ENCODE measurements at regions not wholly inside any gene's neighbourhood (a gene's known extent, or its start where the extent isn't known, plus 50 kb on each side); places are given as distances from the start of the nearest gene placed in this dataset.

DNA sequence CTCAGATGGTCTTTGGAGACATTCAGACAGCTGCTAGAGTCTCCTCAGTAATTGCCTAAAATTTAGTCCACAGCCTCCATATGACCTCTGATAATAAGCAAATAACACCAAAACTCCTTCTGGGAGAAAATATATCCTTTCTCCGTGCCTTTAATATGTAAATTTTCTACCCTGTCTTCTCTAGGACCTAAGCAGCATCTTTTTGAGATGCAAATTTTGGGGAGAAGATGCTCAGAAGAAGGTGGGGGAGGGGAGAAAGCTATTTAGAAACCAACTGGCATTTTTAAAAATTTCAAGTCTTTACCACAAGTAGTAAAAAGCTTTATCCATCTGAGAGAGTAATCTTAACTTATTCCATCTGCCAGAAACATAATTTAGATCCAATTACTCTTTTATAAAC, 91.8 kb upstream of the KCNK12 start:
- Histone ChIP-seq H3K27ac (ENCODE audit: insufficient read depth, low read depth, low read length) (no peak overlapping the region), H3K79me2 (ENCODE audit: control insufficient read depth, insufficient read depth, low read length) (no peaks in the 10 kb centered on the region), H3K4me3 (replicated peaks in 1 of 3; ENCODE audit: insufficient read depth in 1 of 3, low read depth in 1 of 3, low read length in 3 of 3) (no peak overlapping the region), H3K27me3 (ENCODE audit: control insufficient read depth in 2 of 2, insufficient read depth in 2 of 2, low read length in 2 of 2) (peaks cover 1 to 2% of the 10 kb centered on the region in 2 experiments), H3K9me1 (replicated peaks; ENCODE audit: control insufficient read depth, extremely low read depth, insufficient read depth, low read length) (no peaks in the 10 kb centered on the region), H2AFZ (ENCODE audit: low read depth, low read length) (no peak overlapping the region), H3K9me3 (replicated peaks; ENCODE audit: control insufficient read depth, insufficient read depth, low read length) (no peaks in the 10 kb centered on the region), H4K20me1 (replicated peaks; ENCODE audit: control insufficient read depth, extremely low read depth, insufficient read depth, low read length) (no peaks in the 10 kb centered on the region), H3K9ac (replicated peaks; ENCODE audit: extremely low read depth, insufficient read depth, low read length) (no peak overlapping the region), H3K36me3 (ENCODE audit: control insufficient read depth in 2 of 2, extremely low read depth in 1 of 2, insufficient read depth in 2 of 2, low read length in 2 of 2) (no peaks in the 10 kb centered on the region), H3K4me1 (ENCODE audit: control insufficient read depth, extremely low read depth, insufficient read depth, low read length) (no peaks in the 10 kb centered on the region), H3K4me2 (ENCODE audit: insufficient read depth, low read length) (no peak overlapping the region)
- ChIA-PET CTCF (no interaction called here), POLR2A (no interaction called here)
- dilution Hi-C loops (cut with MboI; ENCODE audit: extremely low pct_ligation_motif_present, low sequenced_read_pairs) (no loop called here), intact Hi-C loops (cut with micrococcal nuclease) (no loop called here)
- TF ChIP-seq GATA2 (IDR thresholded peaks at IDR 0.05; ENCODE audit: insufficient read depth, insufficient read length, low read depth, low read length), result no peak
- no peak for TF ChIP-seq EZH2 (IDR thresholded peaks at IDR 0.05; ENCODE audit: borderline replicate concordance, low read depth, low read length, severe bottlenecking)
- no peak for TF ChIP-seq MYC (IDR thresholded peaks at IDR 0.05; ENCODE audit: low read depth, low read length)
- TF ChIP-seq JUN (IDR thresholded peaks at IDR 0.05; ENCODE audit: borderline replicate concordance, insufficient read depth, insufficient read length, low read depth), result no peak
- FAIRE-seq (no peak), DNase-seq (ENCODE audit: low read depth, low spot score) (no peak)
- BruUV-seq (replicated peaks), result no TSS peak

DNA sequence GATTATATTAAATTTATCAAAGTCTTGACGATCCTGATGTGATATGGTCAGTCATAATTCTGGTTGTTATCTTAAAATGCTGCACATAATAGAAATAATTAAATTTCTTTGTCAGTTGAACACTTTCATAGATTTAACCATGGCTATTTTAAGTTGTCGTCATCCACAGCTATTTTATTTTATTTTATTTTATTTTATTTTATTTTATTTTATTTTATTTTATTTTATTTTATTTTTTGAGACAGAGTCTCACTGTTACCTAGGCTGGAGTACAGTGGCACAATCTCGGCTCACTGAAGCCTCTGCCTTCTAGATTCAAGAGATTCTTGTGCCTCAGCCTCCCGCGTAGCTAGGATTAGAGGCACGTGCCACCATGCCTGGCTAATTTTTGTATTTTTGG, 90.5 kb upstream of the KCNK12 start:
- Histone ChIP-seq H3K4me3 (replicated peaks in 1 of 3; ENCODE audit: insufficient read depth in 1 of 3, low read depth in 1 of 3, low read length in 3 of 3) (no peak overlapping the region), H3K9ac (replicated peaks; ENCODE audit: extremely low read depth, insufficient read depth, low read length) (no peak overlapping the region), H3K27me3 (ENCODE audit: control insufficient read depth in 2 of 2, insufficient read depth in 2 of 2, low read length in 2 of 2) (peaks cover 1 to 2% of the 10 kb centered on the region in 2 experiments), H3K36me3 (ENCODE audit: control insufficient read depth in 2 of 2, extremely low read depth in 1 of 2, insufficient read depth in 2 of 2, low read length in 2 of 2) (no peaks in the 10 kb centered on the region), H3K27ac (ENCODE audit: insufficient read depth, low read depth, low read length) (no peak overlapping the region), H3K4me2 (ENCODE audit: insufficient read depth, low read length) (no peak overlapping the region), H4K20me1 (replicated peaks; ENCODE audit: control insufficient read depth, extremely low read depth, insufficient read depth, low read length) (no peaks in the 10 kb centered on the region), H3K9me1 (replicated peaks; ENCODE audit: control insufficient read depth, extremely low read depth, insufficient read depth, low read length) (no peaks in the 10 kb centered on the region), H3K9me3 (replicated peaks; ENCODE audit: control insufficient read depth, insufficient read depth, low read length) (no peaks in the 10 kb centered on the region), H3K79me2 (ENCODE audit: control insufficient read depth, insufficient read depth, low read length) (no peaks in the 10 kb centered on the region), H2AFZ (ENCODE audit: low read depth, low read length) (no peak overlapping the region), H3K4me1 (ENCODE audit: control insufficient read depth, extremely low read depth, insufficient read depth, low read length) (no peaks in the 10 kb centered on the region)
- no TSS peak for BruUV-seq (replicated peaks)
- dilution Hi-C loops (cut with MboI; ENCODE audit: extremely low pct_ligation_motif_present, low sequenced_read_pairs) (no loop called here), intact Hi-C loops (cut with micrococcal nuclease) (no loop called here)
- TF ChIP-seq POLR2AphosphoS5 (IDR thresholded peaks at IDR 0.05; ENCODE audit: insufficient read depth, low read depth, low read length) (no peak), EZH2 (IDR thresholded peaks at IDR 0.05; ENCODE audit: borderline replicate concordance, low read depth, low read length, severe bottlenecking) (no peak), JUN (IDR thresholded peaks at IDR 0.05; ENCODE audit: borderline replicate concordance, insufficient read depth, insufficient read length, low read depth) (no peak), MYC (IDR thresholded peaks at IDR 0.05; ENCODE audit: low read depth, low read length) (no peak), GATA2 (IDR thresholded peaks at IDR 0.05; ENCODE audit: insufficient read depth, insufficient read length, low read depth, low read length) (no peak), POLR2A (IDR thresholded peaks at IDR 0.05; ENCODE audit: low read depth, low read length) (no peak), FOS (IDR thresholded peaks at IDR 0.05; ENCODE audit: borderline replicate concordance, insufficient read depth, low read length) (no peak)
- TF ChIP-seq, protein P1, sequence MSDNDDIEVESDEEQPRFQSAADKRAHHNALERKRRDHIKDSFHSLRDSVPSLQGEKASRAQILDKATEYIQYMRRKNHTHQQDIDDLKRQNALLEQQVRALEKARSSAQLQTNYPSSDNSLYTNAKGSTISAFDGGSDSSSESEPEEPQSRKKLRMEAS (IDR thresholded peaks at IDR 0.05; ENCODE audit: insufficient read depth, insufficient read length), result no peak
- TF ChIP-seq, protein P2, sequence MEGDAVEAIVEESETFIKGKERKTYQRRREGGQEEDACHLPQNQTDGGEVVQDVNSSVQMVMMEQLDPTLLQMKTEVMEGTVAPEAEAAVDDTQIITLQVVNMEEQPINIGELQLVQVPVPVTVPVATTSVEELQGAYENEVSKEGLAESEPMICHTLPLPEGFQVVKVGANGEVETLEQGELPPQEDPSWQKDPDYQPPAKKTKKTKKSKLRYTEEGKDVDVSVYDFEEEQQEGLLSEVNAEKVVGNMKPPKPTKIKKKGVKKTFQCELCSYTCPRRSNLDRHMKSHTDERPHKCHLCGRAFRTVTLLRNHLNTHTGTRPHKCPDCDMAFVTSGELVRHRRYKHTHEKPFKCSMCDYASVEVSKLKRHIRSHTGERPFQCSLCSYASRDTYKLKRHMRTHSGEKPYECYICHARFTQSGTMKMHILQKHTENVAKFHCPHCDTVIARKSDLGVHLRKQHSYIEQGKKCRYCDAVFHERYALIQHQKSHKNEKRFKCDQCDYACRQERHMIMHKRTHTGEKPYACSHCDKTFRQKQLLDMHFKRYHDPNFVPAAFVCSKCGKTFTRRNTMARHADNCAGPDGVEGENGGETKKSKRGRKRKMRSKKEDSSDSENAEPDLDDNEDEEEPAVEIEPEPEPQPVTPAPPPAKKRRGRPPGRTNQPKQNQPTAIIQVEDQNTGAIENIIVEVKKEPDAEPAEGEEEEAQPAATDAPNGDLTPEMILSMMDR (IDR thresholded peaks at IDR 0.05; ENCODE audit: extremely low read depth in 1 of 2, insufficient read depth in 1 of 2, low read depth in 1 of 2, low read length in 2 of 2), result no peak
- ChIA-PET CTCF (no interaction called here), POLR2A (no interaction called here)
- DNase-seq (ENCODE audit: low read depth, low spot score) (no peak), FAIRE-seq (no peak)
